GM20000 (cell line): ENCODE measurements at regions not wholly inside any gene's neighbourhood (a gene's known extent, or its start where the extent isn't known, plus 50 kb on each side); places are given as distances from the start of the nearest gene placed in this dataset.

ENCODE experiments used
- DNase-seq: peaks from one replicate; pipeline ENCODE4 v3.0.0; 2012; ENCODE audit warnings: low spot score
- TF ChIP-seq, protein P1 (sequence below): IDR thresholded peaks from 2 replicates; pipeline ENCODE4 v1.5.1; 2012; ENCODE audit warnings: mild to moderate bottlenecking, control low read depth; ENCODE audit errors: extremely low read depth, missing control alignments

DNA sequence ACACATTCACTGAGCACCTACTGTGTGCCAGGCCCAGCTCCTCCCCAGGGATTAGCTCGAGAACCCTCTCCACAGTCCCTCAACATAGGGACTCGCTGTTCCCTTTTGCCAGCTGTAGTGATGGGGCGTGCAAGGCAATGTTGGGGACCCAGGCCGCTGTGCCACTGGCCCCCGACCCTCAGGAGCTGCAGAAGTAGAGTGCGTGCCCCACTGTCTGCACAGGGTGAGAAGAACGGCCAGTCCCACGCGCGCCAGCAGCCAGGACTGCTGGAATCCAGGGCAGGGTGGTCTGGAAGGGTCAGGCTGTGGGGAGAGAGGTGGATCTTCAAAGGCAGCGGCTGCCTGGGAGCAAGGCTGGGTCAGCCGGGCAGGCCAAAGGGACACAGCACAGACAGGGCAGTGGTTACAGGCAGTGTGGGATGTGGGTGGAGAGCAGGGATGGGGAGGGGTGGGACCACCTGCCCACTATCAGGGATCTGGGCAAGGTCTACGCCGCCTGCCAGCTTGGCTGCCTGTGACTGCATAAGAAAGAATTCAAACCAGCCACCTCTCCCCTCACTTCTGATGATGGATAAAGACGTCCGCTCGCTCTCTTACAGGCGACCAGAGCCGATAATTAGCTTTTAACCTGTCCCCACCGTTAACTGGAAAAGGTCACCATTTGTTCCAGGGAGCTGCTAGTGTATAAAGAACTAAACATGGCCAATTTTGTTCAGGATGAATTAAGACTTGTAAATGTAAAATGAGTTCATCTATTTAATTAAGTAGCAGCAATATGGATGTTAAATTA, 86.7 kb upstream of the GSE1 start:
- DNase-seq = no peak
- TF ChIP-seq, protein P1, sequence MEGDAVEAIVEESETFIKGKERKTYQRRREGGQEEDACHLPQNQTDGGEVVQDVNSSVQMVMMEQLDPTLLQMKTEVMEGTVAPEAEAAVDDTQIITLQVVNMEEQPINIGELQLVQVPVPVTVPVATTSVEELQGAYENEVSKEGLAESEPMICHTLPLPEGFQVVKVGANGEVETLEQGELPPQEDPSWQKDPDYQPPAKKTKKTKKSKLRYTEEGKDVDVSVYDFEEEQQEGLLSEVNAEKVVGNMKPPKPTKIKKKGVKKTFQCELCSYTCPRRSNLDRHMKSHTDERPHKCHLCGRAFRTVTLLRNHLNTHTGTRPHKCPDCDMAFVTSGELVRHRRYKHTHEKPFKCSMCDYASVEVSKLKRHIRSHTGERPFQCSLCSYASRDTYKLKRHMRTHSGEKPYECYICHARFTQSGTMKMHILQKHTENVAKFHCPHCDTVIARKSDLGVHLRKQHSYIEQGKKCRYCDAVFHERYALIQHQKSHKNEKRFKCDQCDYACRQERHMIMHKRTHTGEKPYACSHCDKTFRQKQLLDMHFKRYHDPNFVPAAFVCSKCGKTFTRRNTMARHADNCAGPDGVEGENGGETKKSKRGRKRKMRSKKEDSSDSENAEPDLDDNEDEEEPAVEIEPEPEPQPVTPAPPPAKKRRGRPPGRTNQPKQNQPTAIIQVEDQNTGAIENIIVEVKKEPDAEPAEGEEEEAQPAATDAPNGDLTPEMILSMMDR = no peak

DNA sequence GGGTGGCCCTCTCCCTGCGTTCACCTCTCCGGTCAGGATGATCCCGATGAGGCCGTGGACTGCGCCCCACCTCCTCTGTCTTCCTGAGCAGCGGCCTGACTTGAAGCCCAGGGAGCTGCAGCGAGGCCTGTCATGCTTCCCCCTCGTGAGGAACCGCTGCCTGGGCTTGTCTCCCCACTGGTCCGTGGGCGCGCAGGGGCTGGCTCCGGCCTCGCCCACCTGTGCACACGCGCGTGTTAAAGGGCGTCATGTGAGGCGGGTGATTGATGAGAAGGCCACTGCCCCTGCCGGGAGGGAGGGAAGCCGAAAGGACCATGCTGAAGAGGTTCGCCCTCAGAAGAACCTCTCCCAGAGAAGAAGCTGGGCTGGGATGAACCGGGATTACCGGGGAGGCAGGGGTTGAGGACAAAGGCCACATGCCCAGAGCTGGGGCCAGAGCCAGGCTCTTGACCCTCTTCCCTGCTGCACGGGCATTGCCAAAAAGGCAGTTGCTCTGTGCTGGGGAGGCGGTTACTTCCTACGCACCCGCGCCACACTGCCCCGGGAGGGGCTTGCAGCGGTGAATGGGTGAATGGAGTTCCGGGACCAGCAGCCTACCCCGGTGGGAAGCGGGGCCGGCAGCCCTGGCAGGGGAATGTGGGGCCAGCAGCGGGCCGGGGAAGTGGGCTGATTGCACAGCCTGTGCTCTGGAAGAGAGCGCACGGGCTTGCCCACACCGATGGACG, 85.9 kb upstream of the GSE1 start:
- TF ChIP-seq, protein P1 = no peak
- no peak for DNase-seq

DNA sequence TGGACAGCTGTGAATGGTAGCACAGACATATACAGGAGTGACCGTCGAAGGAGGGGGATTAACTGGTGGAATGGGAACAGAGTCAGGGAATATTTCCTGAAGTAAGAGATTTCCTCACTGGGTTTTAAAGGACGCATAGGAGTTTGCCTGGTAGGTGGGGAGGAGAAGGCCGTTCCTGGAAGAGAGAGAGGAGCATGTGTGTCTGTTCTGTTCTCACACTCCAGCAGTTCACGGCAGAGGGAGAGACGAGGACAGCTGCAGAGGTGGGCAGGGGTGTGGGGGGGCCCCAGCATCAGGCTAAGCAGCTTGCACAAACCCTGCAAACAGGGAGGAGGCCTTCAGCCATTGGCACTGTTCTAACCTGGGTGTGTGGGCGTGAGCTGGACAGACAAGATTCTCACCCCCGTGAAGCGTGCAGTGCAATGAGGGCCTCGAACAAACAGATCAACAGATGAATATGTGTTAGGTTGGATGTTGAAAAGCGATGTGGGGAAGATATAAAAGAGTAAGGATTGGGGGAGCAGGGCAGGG, 85.3 kb upstream of the GSE1 start:
- no peak for DNase-seq
- TF ChIP-seq, protein P1 = no peak

DNA sequence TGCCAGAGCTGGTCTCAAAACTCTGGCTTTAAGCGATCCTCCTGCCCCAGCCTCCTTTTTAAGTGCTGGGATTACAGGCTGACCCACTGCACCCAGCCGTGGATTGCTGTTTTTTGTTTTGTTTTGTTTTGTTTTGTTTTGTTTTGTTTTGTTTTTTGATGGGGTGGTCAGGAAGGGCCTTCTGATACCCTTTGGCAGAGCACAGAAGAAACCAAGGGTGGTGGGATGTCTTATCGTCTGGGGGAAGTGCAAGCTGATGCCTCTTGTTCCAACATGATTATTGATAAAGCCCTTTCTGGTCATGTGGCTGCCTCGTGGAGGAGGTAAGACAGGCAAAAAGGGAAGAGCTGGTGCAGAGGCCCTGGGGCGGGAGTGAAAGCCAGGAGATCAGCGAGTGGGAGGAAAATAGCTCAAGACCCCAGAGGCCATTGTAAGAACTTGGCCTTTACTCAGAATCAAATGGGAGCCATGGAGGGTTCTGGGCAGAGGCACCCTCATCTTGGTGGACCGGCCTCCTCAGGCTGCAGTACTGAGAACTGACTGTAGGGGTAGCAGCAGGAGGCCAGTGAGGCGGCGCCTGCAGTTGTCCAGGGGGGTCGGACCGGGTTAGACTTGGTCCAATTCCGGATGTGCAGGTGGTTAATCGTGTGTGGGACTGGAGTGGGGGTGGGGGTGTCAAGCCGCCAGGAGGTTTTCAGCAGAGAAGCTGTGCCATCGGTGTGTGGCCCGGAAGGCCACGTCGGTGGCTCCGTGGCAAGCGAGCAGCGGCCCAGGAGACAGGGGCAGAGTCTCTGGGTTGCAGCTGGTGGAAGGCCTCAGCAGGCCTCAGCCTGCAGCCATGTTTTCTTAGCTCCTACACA, 84.4 kb upstream of the GSE1 start:
- TF ChIP-seq, protein P1 = peak; percentile 13
- DNase-seq = peak; percentile 63

DNA sequence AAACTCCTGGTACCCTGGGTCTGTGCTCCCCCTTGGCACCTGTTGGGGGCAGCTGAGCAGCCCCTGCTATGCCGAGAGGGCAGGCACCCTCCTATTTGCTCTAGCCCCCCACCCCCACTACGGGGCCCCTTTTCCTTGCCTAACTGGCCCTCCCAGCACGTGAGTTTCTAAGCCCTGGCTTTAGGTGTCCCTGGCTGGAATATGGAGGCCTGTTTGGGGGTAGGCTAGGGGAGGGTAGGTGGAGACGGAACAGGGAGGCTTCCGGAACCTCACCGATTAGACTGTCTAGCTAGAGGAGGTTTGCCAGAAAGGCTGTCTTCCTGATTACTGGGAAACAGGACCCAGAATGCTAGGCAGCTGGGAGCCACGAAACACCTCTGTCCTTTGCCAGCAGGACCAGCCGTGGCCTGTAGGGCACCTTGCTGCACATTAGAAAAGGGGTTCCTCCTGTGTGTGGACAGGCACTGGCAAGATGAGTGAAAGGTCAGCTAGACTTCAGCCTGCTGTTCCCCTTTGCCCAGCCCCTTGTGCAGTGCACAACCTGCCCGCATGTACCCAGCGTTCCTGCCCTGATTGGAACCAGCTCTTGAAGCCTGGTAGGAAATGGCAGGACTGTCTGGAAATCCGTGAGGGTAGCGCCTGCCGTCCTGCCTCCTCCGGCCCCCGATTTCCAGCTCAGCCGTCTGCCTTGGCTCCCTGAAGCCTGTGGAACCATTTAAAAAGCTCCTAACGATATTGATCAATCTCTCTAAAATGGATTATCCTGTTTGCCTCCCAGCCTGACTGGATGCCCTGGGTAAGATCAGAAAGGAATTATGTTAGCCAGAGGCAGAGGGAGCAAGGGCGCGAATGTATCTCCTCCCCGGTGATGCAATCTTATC, 83.4 kb upstream of the GSE1 start:
- DNase-seq = no peak
- TF ChIP-seq, protein P1 = no peak

DNA sequence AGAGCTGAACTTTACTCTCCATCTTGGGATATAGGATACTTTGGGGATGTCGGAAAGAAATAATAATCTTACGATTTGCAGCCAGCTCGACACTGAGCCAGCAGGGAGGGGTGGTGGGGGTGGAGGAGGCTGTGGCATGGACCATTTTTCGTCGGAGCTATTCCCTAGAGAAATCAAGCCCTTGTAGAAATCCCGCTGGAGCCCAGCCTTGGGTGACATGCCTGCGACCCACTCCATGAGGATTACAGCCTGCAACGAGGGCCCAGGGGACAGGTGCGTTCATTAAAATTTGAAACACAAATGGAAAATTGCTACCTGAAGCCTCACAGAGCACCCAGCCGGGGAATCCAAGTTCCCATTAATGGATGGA, 82.8 kb upstream of the GSE1 start:
- TF ChIP-seq, protein P1 = no peak
- DNase-seq = no peak
